ENCODE measurements at regions not wholly inside any gene's neighbourhood (a gene's known extent, or its start where the extent isn't known, plus 50 kb on each side); places are given as distances from the start of the nearest gene placed in this dataset.

DNA sequence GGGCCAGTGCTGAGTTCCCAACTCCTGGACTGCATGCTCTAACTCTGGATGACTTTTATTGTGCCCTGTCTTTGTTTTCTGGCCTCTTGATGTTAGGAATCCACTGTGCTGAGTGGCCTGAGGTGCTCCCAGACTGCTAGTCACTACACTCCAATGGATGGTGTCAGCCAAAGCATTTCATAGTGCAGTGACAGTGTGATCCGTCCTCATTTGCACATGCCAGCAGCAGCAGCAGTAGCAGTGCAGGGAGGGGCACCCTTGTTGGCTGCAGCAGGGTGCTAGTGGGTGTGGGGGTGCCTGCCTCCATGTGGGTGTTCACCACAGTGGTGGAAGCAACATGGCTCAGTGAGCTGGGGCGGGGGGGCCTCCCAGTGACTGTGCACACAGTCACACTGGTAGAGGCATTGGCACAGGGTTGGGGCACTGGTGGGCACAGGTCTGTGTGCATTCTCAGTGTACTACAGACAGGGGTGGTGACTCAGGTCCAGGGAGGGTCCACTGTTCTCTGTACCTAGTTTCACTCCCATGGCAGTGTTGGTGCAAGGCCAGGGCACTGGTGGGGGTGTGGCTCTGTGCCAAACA, 214.0 kb downstream of the ZC3H11B start:
- no peak for DNase-seq

DNA sequence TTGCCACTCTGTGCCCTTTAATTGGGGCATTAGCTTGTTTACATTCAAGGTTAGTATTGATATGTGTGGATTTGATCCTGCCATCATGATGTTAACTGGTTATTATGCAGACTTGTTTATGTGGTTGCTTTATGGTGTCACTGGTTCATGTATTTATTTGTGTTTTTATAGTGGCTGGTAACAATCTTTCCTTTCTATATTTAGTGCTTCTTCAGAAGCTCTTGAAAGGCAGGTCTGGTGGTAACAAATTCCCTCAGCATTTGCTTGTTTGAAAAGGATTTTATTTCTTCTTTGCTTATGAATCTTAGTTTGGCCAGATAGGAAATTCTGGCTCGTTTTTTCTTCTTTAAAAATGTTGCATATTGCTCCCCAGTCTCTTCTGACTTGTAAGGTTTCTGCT, 215.4 kb downstream of the ZC3H11B start:
- no peak for DNase-seq

DNA sequence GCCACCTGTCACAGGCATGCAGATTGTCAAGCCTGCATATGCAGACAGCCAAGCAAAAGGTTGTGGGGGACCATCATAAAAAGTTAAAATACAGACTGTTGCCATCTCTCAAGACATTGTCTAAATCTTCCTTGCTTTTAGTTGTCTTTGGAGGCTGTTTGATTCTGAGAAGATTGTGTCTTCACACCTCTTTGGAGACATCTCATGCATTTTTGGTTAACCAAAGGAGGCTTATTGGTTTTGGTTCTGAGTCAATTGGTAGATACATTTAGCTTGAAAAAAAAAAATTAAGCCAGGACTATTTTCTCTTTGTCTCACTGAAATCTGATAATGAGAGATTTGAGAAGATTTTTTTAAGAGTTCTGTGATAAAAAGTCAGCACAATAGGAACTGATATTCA, 217.6 kb downstream of the LYPLAL1 start:
- no peak for DNase-seq

DNA sequence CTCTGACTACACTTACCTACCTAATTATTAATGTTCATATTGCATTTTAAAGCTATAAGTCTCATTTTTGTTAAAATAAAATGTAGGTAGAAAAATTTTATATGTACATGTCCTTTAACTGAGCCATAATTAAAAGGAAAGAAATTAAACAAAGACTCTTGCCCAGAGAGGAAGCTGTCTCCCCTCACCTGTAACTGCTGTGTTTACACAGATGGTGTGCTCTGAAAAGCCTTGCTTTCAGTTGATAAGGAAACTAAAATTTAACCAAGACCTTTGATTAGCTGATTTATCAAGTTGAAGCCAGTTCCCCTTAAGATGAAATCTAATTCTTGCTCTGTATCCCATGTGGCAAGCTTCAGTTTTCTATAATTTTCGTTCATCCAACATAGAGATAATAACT, 213.5 kb downstream of the LYPLAL1 start:
- no peak for DNase-seq

DNA sequence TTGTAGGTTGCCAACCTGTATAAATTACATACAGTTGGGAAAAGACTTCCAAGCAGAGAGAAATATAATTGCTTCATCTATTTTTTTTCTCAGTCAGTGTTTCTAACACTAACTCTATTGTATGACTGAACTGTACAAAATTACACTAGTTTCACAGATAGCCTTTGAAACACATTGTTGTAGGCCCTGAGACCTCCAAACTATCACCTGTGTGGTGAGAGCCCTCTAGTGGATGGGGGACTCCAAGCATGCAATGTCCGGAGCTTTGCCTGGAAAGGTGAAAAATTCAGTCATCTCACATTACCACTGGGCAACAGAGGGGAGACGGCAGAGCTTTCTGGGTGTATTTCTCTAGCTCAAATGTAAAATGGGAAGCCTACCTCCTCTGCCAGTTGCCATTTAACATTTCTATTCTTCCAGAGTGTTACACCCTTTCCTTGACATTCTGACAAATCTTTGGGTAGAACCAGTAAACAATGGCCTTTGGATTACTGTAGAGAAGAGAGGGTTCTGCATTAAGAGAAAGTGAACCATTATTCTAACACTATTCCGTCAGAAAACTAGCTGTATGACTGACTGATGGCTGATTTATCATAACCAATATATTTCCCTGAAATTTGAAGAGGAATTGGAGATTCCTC, 212.2 kb downstream of the LYPLAL1 start:
- no peak for DNase-seq

DNA sequence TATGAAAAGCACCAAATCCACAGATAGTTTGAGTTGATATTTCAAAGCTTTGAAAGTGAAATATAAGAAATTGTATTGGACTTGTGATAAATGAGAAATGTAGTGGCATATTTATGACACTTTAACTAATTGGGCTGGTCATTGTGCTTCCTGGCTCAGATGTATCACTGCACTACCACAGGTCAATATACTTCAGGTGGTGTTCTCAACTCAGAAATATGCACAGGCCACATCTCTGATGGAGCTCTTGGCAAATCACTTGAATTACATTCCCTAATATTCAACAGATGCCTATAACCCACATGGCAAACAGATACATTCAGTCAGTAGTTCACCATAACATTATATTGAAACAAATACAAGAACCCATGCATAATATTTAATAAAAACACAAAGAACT, 209.6 kb downstream of the LYPLAL1 start:
- DNase-seq = no peak

DNA sequence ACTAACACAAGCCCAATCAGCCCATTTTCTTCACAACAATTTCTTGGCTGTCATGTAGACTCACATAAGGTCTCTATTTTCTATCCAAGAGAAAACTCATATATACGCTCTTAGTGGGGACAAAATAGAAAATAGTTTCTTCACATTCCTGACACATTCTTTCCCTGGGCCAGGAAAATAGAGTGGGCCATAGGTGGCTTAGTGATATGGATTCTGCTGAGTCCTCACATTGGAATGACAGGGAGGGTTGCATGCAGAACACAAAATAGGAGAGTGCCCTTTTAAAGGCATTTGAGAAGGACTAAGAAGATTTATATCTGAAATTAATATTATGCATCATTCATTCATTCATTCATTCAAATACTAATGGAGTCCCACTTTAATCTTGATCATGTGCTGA, 207.7 kb downstream of the LYPLAL1 start:
- DNase-seq = no peak

DNA sequence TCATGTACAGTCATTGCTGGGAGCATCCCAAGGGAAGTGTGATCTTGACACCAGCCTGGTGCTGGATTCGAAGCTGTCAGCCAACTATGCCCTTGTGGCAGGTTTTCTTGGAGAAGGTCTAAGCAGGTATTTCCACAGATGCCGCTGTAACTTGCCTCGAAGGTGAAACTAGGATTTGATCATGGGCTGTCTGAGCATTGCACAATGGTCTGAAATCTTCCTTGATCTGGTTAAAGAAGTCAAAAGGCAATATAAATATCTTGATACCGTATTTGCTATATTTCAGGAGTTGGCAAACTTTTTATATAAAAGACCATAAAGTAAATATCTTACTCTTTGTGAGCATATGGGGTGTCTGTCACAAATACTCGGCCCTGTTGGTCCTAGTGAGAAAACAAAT, 206.8 kb downstream of the LYPLAL1 start:
- DNase-seq = no peak

DNA sequence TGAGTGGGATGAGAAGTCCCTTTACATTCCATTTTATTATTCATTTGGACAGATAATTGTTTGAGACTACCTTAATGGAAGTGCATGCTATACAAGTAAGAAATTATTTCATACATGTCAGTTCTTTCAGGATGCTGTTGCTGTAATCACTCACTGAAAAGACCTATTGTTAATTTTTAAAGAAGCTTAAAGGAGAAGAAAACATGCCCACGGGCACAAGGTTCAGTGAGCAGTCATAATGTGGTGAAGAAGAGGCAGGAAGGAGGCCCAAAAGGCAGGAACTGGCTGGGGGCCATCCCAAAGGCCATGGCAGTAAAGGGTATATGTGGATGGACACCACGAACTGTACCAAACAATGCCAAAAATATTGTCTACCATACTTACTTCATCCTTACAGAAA, 206.0 kb downstream of the LYPLAL1 start:
- DNase-seq = no peak

DNA sequence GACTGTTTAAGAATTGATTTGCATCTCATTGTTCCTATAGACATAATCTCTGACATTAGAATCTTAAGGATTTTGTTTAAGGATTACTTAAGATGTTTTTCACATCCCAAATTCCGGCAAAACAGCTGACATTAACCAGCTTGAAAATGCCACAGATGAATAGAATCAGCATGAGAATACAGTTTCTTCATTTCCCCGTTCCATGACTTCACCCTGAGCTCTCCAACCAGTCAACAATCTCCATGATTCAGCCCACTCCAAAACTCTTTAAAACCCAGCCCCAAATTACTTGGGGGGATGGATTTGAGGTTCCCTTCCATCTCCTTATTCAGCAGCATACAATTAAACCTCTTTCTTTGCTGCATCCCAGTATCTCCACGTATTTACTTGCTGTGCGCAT, 201.0 kb downstream of the LYPLAL1 start:
- no peak for DNase-seq

DNA sequence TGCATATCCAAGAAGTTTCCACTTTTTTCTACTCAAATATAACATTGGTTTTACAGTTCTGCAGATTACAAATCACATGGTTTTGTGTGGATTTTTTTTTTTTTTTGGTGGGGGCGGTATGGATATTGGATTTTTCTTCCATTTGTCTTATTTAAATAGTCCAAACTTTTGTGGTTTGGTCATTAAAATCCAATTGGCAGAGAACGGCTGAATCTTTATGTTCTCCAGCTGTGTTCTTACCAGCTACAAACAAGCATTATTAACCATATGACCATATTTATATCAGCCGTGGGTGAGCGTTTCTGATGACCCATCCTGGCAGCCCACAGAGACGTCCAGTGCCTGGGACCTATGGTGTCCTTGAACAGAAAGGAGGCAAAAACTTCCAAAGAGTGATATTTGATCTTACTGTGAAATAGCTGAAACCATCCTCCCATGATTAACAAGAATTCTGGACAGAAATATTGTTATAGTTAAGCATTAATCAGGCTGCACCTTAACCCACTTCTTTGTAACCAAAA, 200.4 kb downstream of the LYPLAL1 start:
- DNase-seq = no peak

DNA sequence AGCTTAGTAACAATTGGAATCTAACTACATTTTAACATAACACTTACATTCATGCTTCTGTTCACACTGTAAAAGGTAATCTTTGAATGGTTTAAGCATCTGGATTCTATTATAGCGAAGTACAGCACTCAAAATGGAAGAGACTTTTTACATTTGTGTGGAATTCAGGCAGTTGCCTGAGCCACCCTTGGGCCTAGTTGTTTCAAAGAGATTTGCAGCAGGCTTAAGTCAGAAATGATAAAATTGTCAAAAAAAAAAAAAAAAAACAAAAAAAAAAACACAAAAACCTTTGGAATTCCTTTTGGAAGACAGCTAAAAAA, 199.9 kb downstream of the LYPLAL1 start:
- no peak for DNase-seq

DNA sequence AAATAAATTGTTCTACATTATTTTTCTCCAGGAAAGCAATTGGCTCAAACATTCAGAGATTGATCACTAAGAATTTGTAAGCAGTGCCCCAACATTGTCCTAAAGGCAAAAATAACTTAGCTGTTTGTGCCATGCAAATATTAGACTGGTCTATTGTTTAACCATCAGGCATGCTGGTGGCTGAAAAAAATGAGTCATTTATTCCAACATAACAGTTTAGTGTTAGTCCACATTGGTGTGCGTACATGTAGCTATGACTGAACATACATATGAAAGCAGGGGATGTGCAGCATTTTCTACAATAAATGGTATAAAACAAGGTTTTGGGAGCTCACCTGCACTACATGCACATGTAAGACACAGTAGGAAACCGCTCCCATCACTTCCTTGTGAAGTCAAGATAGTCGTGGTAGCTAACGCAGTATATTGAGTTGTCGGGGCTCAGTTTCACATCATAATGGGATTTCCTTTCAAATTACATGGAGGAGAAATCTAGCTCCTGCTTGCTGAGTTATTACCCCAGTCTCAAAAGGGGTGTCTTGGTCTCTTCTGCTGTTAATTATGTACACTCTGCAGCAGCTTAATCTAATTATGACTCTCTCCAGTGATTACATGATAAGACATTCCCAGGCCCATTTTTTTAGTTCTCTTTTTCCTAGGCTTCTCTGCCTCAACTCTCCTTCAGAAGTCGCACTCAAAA, 199.4 kb downstream of the LYPLAL1 start:
- DNase-seq = no peak

DNA sequence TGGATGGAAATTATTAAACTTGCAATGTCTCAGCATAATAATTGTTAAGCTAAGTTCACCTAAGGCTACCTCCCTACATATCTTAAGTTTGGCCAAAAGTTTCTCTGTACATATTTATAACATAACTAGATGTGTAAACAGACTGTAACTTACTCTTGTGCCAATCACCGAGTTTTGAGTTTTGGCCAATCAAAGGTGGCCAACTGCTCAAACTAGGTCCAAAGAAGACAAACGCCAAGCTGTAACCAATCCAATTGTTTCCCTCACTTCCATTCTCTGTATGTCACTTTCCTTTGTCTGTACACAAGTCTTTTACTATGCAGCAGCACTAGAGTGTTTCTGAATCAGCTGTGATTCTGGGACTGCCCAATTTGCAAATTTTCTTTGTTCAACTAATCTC, 197.8 kb downstream of the LYPLAL1 start:
- DNase-seq = no peak

DNA sequence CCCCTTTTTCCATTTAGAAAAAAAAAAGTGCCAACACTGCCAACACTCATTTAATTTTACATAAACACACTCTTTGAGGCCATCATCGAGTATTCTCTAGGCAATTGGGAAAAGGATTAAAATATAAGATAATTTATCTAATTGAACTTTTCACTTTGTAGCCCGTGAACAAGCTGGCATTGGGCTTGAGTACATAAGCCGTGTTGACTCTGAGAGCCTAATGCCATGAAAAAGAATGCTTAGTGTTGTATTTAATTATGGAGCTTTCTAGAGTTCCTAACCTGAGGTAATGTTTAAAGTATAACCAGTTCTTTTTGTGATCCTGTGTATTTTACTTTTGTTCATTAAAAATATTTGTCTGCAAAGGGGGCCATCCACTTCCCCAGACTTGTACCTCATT, 193.8 kb downstream of the LYPLAL1 start:
- no peak for DNase-seq

DNA sequence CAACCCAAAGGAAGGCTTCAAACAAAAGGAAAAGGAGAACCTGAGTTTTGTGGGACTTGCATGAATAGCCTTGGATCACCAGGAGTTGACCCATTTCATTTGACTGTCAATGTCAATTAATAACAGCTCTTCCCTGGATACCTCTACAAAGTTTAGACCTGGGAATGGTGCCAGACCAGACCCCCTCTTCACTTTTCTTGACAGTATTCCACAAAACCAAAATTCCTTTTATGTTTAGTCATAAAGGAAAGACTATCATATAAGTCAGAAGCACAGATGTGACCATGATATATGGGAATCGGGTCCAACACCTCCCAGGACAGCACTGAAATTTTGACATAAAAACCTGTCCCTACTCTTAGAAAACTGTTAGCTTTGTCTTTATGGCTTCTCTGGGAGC, 191.8 kb downstream of the LYPLAL1 start:
- no peak for DNase-seq

DNA sequence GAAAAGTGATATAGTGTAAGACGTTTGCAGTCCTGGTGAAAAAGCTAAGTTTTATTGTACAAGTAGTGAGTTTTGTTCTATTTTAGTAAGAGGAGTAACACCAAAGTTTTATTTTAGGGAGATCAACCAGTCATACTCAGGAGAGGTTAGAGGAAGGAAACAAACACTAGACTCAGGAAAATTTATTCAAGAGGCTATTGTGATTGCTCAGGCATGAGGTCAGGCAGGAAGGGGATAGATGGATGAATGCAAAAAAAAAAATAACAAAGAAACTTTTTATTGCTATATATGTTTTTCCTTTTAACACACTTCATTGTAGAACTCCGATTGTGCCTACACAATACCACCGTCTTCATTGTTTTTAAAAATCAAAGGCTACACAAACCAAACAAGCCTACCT, 189.0 kb downstream of the LYPLAL1 start:
- no peak for DNase-seq

DNA sequence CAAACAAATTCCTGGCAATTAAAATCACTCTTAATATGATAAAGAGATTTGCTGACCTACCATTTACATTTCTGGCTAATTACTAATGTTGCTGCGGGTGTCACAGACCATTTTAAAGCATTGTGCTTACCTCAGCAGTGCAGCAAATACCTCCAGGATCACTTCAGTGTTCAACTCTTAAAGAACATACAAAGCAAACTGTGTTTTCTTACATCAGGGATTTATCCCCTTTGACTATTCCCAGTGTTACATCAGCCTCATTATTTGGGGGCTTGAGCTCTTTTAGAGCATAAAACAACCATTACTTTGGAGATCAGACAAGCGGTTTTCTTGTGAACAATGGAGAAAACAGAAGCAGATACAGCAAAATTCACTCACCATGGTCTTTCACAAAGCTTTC, 185.4 kb downstream of the LYPLAL1 start:
- no peak for DNase-seq

DNA sequence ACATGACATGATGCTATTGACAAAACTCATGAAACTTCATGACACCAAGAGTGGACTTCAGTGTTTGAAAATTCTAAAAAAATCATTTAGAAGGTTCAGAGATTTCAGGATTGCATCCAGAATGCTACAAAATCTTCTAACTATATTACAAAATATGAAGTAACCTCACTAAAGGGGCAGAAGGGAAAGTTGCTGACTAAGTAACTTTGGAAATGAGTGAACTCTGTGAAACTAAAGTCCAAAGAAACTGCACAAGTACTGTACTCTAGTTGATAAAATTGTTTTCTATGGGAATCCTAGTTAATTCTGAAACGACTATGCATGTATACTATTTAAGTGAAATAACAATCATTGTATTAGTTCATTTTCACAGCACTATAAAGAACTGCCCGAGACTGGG, 184.4 kb downstream of the LYPLAL1 start:
- no peak for DNase-seq

DNA sequence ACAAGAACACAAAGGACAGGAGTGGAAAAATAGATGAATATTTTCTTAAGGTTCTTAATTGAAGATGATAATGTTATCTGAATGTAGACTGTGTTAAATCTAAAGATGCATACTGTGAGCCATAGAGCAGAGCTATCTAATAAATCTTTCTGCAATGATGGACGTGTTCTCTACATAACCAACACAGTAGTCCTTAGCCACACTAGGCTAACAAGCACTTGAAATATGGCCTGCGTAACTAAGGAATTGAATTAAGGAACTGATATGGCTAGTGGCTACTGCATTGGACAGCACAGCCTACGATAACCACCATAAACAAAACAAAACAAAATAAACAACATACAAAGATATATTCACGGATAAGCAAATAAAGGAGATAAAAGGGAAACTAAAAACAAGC, 181.3 kb downstream of the LYPLAL1 start:
- no peak for DNase-seq

DNA sequence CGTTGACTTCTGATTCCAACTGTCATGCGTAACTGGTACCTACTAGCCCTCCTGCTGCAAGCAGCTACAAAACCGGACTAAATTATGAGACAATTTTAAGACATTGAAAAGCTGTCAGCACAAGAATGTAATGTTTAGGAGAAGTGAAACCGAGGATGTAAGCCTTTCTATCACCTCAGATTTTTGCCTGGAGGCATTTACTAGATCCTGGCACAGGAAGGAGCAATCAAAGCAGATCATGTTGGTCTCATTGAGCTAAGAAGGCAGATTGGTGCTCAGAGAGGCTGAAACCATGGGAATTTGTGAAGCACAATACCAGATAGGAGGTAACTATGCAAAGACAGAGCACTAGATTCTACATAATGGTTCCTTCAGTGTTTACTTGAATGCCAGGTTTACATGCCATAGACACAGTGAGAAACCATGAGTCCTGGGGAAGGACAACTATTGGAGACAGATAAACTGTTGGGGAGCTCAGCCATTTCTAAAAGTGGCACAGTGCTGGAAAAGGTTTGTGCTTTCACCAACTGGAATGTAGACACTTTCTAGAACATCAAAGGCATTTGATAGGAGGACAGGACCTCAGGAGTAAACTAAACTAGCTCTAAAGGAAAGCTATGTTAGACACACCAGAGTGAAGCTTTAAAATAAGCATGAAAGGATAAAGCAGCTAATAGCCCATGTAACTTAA, 179.4 kb downstream of the LYPLAL1 start:
- DNase-seq = no peak

DNA sequence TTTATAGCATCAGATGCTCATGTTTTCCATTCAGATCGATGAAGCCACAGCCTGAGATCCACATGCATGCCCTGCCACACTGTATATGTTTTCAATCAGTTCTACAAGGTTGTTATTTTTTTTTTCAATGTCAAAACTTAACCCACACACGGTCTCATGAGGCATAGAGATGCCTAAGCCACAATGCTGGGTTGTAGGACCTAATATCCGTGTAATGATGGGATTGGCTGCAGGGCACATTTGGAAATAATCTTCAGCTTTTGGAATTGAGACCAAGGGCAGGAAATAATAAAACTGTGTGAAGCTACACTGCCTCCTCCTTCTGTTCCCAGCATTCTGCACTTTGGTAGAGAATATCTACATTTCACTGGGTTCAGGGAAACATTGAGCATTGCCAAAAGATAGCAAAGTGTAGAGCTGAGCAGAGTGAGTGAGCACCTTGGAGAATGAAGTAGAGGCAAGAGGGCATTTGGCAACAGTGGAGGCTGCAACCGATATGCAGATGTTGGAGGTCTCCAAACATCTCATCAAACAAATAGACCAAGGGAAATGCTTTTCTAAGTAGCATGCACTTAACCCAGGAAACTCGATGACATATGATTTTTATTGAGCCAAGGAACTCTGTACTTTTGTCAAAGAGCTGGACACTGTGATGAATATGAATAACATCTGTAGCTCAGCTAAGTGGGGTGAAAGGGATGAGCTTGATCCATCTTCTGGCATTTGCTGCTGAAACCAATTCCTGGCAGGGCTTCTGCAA, 176.7 kb downstream of the LYPLAL1 start:
- no peak for DNase-seq

DNA sequence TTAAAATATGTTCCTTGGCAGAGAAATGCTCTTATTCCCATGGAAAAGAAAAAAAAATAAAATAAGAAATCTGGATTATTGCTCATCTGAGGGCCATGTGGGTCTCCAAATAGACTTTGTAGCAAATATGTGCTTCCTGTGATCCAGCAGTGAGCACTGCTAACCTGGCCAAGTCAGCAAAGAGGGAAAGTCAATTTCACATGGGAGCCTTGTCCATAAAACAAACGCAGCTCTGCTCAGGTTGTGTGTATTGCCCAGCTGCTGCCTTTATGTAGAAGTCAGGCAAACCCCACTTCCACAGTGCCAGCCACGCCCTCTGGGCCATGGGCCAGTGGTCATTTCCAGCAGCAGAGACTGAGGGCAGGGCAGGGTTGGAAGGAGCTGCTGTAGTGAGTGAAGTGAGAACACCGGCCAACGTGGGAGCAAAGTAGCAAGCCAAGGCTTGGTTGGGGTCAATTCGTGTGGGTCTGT, 174.3 kb downstream of the LYPLAL1 start:
- DNase-seq = peak; percentile 89
